Right lobe of liver (tissue), 6 donors: ENCODE measurements at regions not wholly inside any gene's neighbourhood (a gene's known extent, or its start where the extent isn't known, plus 50 kb on each side); places are given as distances from the start of the nearest gene placed in this dataset.

ENCODE experiments used
- ATAC-seq, 4 donors: fragments of 200-7000 bp; cut with Tn5 transposase; one replicate each; pipeline ENCODE4 v1.9.1; 2020; ENCODE audit warnings: mild to moderate bottlenecking in 4 of 4, moderate library complexity in 4 of 4
- DNase-seq, 3 donors: peaks; one replicate each; pipeline ENCODE4 v3.0.0-alpha.2; 2020
- H3K27ac ChIP-seq, 3 donors: fragments of 200-600 bp; one replicate each; pipeline ENCODE4 v1.8.0; 2022
- H3K27me3 ChIP-seq, 2 donors: fragments of 200-600 bp; one replicate each; pipeline ENCODE4 v1.8.0; 2022
- H3K36me3 ChIP-seq, 4 donors: fragments of 200-600 bp; sonication (generic) in 1 of 4; one replicate each; pipeline versions ENCODE4 v1.5.1 to v1.8.0; 2017 to 2022; ENCODE audit warnings: control low read depth in 1 of 4
- H3K4me1 ChIP-seq, 4 donors: fragments of 200-600 bp; sonication (generic) in 1 of 4; one replicate each; pipeline versions ENCODE4 v1.5.1 to v1.8.0; 2017 to 2022; ENCODE audit warnings: control low read depth in 1 of 4
- H3K4me3 ChIP-seq, 3 donors: fragments of 200-600 bp; one replicate each; pipeline ENCODE4 v1.8.0; 2022
- H3K9me3 ChIP-seq, 4 donors: fragments of 200-600 bp; sonication (generic) in 1 of 4; one replicate each; pipeline versions ENCODE4 v1.5.1 to v1.8.0; 2017 to 2022; ENCODE audit warnings: control low read depth in 1 of 4
- POLR2A ChIP-seq: fragments of 450-650 bp; IDR thresholded peaks from one replicate; pipeline ENCODE4 v1.6.1; 2017; ENCODE audit warnings: antibody characterized with exemption, mild to moderate bottlenecking
- WGBS: methylation state at CpG from one replicate; pipeline ENCODE4 v1.1.6; 2018; ENCODE audit warnings: low coverage, low lambda C conversion rate; ENCODE audit not compliant: insufficient coverage; ENCODE audit errors: missing lambda C conversion rate; 5-methylcytosine and 5-hydroxymethylcytosine counted together
- intact Hi-C, 2 donors: fragments of 100-400 bp; cut with DNase I; formaldehyde crosslinking; loops; one replicate each; pipeline versions ENCODE4 v1.11.2 to v1.14.1; 2022
- TF ChIP-seq, protein P1 (sequence below), 4 donors: fragments of 200-600 bp in 3 of 4; fragments of 450-650 bp in 1 of 4; IDR thresholded peaks; one replicate each; pipeline versions ENCODE4 v1.5.1 to v1.8.0; 2016 to 2022; ENCODE audit warnings: antibody characterized with exemption in 4 of 4, mild to moderate bottlenecking in 2 of 4
- donor health status: DM: no; HTN: yes; CAD: no.
- donor health status: DM: no; HTN: no; CAD: no.
- donor health status: DM: no; HTN: no; CAD: no.
- donor health status: DM: no; HTN: yes; CAD: no.
- donor health status: DM: no; HTN: yes; CAD: no.

DNA sequence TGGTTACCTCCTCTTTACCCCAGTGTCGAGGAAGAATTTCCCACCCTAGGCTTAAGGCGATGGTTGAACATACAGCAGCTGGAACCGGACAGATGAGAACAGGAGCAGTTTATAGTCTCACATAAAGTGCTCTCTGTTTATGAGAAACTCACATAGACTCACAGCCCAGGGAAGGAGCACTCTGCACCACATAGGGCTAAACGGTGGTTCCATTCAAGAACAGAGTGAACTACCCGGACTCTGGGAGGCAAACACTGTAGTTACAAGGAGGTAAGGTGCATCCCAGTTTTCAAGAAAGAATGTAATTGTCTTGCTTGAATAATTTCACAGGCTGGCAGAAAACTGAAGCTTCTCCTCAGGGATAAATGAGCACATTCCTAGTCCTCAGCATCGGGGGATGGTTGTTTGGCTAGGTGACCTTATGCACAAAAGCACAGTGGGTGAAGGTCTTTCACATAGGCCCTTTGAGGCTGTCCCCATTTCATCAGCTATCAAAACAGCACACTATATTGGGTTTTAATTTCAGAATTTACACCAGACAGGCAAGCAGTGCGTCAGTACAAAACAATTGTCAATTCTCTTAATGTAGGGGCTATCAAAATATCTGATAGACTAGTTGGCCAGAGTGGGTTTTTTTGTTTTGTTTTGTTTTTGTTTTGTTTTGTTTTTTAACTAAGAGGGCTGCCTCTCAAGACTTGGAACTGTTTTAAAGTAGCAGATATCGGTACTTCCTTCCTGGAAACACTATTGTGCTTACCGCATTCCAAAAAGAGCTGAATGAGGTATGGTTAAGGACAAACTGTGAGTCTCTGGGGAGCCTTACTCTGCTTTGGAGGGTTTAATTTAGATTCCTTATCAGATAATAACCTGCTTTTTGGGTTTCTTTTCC lies 918.1 kb upstream of the CDH8 start:
- H3K4me1 ChIP-seq = no peaks in the 10 kb centered on the region
- no peak overlapping the region for H3K27ac ChIP-seq
- ATAC-seq (peak in 3 of 4 donors; percentile 29 to 54 (median 42)), DNase-seq (no peak)
- no peaks in the 10 kb centered on the region for H3K27me3 ChIP-seq
- no peaks in the 10 kb centered on the region for H3K36me3 ChIP-seq
- no peak overlapping the region for H3K4me3 ChIP-seq
- 62% methylated on average over 8 of the region's 9 CpGs for WGBS
- no peak for TF ChIP-seq POLR2A
- H3K9me3 ChIP-seq = peaks cover 0 to 6% (median 0%) of the 10 kb centered on the region in 4 donors
- intact Hi-C loops = no loop called here

- Histone ChIP-seq H3K27ac (no peak overlapping the region), H3K4me1 (no peaks in the 10 kb centered on the region), H3K9me3 (no peaks in the 10 kb centered on the region), H3K27me3 (no peaks in the 10 kb centered on the region), H3K36me3 (no peaks in the 10 kb centered on the region), H3K4me3 (no peak overlapping the region)
- intact Hi-C loops = no loop called here
- TF ChIP-seq, protein P1, sequence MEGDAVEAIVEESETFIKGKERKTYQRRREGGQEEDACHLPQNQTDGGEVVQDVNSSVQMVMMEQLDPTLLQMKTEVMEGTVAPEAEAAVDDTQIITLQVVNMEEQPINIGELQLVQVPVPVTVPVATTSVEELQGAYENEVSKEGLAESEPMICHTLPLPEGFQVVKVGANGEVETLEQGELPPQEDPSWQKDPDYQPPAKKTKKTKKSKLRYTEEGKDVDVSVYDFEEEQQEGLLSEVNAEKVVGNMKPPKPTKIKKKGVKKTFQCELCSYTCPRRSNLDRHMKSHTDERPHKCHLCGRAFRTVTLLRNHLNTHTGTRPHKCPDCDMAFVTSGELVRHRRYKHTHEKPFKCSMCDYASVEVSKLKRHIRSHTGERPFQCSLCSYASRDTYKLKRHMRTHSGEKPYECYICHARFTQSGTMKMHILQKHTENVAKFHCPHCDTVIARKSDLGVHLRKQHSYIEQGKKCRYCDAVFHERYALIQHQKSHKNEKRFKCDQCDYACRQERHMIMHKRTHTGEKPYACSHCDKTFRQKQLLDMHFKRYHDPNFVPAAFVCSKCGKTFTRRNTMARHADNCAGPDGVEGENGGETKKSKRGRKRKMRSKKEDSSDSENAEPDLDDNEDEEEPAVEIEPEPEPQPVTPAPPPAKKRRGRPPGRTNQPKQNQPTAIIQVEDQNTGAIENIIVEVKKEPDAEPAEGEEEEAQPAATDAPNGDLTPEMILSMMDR (IDR thresholded peaks at IDR 0.05) = no peak
- TF ChIP-seq POLR2A = no peak
- no peak for DNase-seq
- 28% methylated on average over 4 of the region's 4 CpGs for WGBS
- ATAC-seq = no peak
Observed at GRCh38 chr16:62950351-62950750, 914.1 kb upstream of the CDH8 start.

GRCh38 chr16:62940569-62940968 lies 904.3 kb upstream of the CDH8 start:
- Histone ChIP-seq H3K27ac (no peak overlapping the region), H3K4me3 (no peak overlapping the region), H3K9me3 (no peaks in the 10 kb centered on the region), H3K4me1 (no peaks in the 10 kb centered on the region), H3K27me3 (no peaks in the 10 kb centered on the region), H3K36me3 (no peaks in the 10 kb centered on the region)
- intact Hi-C loops = loop anchor here in 1 of 2 donors (10.0 kb wide), 1 partner anchor 64 kb away; no protein-coding TSS in a partner anchor
- DNase-seq = no peak
- WGBS = 28% methylated on average over 4 of the region's 4 CpGs
- no peak for ATAC-seq
- TF ChIP-seq, protein P1 (IDR thresholded peaks at IDR 0.05) = no peak
- TF ChIP-seq POLR2A = no peak

DNA sequence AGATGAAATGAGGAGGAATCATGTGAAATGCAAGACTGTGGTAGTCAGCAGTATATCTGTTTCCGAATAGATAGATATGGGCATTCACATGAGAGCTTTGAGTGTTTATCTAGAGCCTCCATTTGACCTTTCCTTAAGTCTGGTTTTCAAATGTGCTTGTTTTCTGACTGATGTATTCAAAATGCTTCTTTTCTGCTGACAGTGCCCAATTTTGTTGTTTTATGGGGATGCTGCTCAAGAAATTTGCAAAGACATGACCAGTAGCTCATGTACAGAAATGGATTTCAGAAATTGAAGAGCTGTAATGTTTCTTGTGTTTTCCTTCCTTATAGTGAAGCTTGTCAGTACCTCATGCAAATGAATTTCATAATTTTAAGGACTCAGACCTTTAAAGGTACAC lies 903.4 kb upstream of the CDH8 start:
- Histone ChIP-seq H3K36me3 (no peaks in the 10 kb centered on the region), H3K27ac (no peak overlapping the region), H3K9me3 (no peaks in the 10 kb centered on the region), H3K4me1 (no peaks in the 10 kb centered on the region), H3K4me3 (no peak overlapping the region), H3K27me3 (no peaks in the 10 kb centered on the region)
- DNase-seq = no peak
- 43% methylated on average over 1 of the region's 1 CpG for WGBS
- intact Hi-C loops = loop anchor here in 1 of 2 donors (10.0 kb wide), 1 partner anchor 65 kb away; no protein-coding TSS in a partner anchor
- TF ChIP-seq, protein P1 (IDR thresholded peaks at IDR 0.05) = no peak
- no peak for TF ChIP-seq POLR2A
- ATAC-seq = no peak

DNA sequence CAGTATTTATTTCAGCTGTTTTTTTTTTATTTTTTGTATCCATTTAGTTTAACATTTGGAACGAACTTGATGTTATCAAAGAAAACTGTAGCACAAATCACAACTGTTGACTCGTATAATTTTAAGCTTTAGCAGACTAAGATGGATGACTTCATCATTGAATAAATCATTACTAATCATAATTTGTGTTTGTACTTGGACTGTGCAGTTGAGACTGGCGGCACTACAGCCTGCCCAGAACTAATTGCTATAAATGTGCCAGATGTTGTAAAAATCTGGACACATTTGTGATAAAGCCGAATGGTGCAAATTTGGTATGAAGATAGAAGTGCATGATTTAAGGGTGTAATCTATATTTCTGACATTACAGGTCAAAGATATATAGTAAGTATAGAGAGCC lies 897.7 kb upstream of the CDH8 start:
- Histone ChIP-seq H3K9me3 (no peaks in the 10 kb centered on the region), H3K36me3 (no peaks in the 10 kb centered on the region), H3K4me1 (no peaks in the 10 kb centered on the region), H3K4me3 (no peak overlapping the region), H3K27ac (no peak overlapping the region), H3K27me3 (no peaks in the 10 kb centered on the region)
- DNase-seq (no peak), ATAC-seq (no peak)
- WGBS = 50% methylated on average over 4 of the region's 4 CpGs
- intact Hi-C loops = no loop called here
- TF ChIP-seq, protein P1 (IDR thresholded peaks at IDR 0.05) = no peak
- TF ChIP-seq POLR2A = no peak
